Neural crest cell (in vitro differentiated cells): ENCODE measurements at regions not wholly inside any gene's neighbourhood (a gene's known extent, or its start where the extent isn't known, plus 50 kb on each side); places are given as distances from the start of the nearest gene placed in this dataset.

Experiments
- DNase-seq: peaks from one replicate; pipeline ENCODE4 v3.0.0; 2021; ENCODE audit warnings: low read depth, mixed read lengths, low spot score
- H3K27ac Mint-ChIP-seq: one replicate; pipeline ENCODE4 v1.8.0; 2021; ENCODE audit warnings: mild to moderate bottlenecking, mixed read lengths; ENCODE audit not compliant: unreplicated experiment
- H3K27me3 Mint-ChIP-seq: 2 replicates; pipeline ENCODE4 v1.8.0; 2021; ENCODE audit warnings: low read depth, mild to moderate bottlenecking, mixed read lengths
- H3K36me3 Mint-ChIP-seq: 2 replicates; pipeline ENCODE4 v1.8.0; 2021; ENCODE audit warnings: low read depth, mild to moderate bottlenecking, mixed read lengths
- H3K4me1 Mint-ChIP-seq: 2 replicates; pipeline ENCODE4 v1.8.0; 2021; ENCODE audit warnings: mixed read lengths
- H3K4me3 Mint-ChIP-seq: one replicate; pipeline ENCODE4 v1.8.0; 2021; ENCODE audit warnings: mild to moderate bottlenecking, mixed read lengths
- H3K9me3 Mint-ChIP-seq: 2 replicates; pipeline ENCODE4 v1.8.0; 2021; ENCODE audit warnings: mixed read lengths
- TF ChIP-seq, protein P1 (sequence below): fragments of 200-600 bp; sonication (generic); conservative IDR thresholded peaks from 2 replicates; pipeline ENCODE4 v1.5.0; 2021; ENCODE audit warnings: antibody characterized with exemption, mild to moderate bottlenecking

DNA sequence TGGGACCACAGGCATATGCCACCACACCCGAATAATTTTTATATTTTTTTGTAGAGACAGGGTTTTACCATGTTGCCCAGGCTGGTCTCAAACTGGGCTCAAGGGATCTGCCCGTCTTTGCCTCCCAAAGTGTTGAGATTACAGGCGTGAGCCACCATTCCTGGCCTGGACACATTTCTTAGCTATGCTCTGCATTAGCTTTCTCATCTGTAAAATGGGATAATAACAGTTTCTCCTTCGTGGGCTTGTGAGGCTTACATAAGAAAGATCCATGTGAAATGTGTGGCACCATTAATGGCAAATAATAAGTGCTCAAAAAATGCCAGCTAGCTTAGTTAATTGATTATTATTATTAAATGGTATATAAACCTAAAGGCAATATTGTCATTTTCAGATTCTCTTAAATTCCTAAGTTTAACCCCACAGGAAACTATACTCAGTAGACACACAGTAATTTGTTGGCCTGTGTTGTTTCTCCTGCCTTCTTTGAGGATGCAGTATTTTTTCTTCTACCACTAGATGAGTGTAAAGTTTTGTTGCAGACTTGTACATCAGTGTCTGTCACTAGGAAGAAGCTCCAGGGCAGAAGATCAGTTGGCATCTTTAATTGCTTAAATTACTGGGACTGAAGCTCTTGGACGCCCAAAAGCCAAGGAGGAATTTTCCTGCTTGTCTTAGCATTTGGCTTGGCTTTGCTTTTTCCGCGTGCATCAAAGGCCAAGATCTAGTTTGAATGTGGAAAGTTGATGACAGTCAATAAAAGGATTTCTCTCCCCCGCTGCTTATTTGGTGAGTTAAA lies 162.3 kb upstream of the ZNF217 start:
- H3K4me1 Mint-ChIP-seq: peaks cover 59% of the 10 kb centered on the region
- TF ChIP-seq, protein P1, sequence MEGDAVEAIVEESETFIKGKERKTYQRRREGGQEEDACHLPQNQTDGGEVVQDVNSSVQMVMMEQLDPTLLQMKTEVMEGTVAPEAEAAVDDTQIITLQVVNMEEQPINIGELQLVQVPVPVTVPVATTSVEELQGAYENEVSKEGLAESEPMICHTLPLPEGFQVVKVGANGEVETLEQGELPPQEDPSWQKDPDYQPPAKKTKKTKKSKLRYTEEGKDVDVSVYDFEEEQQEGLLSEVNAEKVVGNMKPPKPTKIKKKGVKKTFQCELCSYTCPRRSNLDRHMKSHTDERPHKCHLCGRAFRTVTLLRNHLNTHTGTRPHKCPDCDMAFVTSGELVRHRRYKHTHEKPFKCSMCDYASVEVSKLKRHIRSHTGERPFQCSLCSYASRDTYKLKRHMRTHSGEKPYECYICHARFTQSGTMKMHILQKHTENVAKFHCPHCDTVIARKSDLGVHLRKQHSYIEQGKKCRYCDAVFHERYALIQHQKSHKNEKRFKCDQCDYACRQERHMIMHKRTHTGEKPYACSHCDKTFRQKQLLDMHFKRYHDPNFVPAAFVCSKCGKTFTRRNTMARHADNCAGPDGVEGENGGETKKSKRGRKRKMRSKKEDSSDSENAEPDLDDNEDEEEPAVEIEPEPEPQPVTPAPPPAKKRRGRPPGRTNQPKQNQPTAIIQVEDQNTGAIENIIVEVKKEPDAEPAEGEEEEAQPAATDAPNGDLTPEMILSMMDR: no peak
- no peaks in the 10 kb centered on the region for H3K27me3 Mint-ChIP-seq
- no peaks in the 10 kb centered on the region for H3K9me3 Mint-ChIP-seq
- DNase-seq: no peak
- no peak overlapping the region for H3K4me3 Mint-ChIP-seq
- H3K27ac Mint-ChIP-seq: no peak overlapping the region
- no peaks in the 10 kb centered on the region for H3K36me3 Mint-ChIP-seq

DNA sequence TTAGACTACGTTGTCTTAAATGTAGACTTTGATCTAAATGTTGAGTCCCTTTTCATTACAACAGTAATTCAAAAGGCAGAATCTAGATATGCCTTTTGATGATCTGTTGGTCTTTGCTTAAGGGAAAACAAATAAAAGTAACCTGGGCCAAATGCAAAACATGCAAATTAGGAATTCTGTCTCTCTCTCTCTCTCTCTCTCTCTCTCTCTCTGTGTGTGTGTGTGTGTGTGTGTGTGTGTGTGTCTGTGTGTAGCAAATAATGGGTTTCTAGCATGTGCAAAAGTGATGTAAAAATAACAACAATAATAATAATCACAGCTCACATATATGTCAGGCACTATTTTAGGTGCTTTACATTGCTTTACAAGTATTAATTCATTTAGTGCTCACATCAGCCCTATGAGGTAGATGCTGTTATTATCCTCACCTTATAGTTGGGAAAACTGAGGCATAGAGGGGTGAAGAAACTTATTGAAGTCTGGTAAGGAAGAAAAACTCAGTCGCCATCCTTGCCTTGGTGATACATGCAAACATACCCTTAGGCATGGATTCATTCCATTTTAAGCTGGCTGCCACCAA lies 160.3 kb upstream of the ZNF217 start:
- DNase-seq: no peak
- Mint-ChIP-seq H3K27me3 (no peaks in the 10 kb centered on the region), H3K4me1 (peaks cover 73% of the 10 kb centered on the region), H3K9me3 (no peaks in the 10 kb centered on the region), H3K36me3 (no peaks in the 10 kb centered on the region), H3K27ac (no peak overlapping the region), H3K4me3 (peak overlapping the region; percentile 1)
- TF ChIP-seq, protein P1: no peak

DNA sequence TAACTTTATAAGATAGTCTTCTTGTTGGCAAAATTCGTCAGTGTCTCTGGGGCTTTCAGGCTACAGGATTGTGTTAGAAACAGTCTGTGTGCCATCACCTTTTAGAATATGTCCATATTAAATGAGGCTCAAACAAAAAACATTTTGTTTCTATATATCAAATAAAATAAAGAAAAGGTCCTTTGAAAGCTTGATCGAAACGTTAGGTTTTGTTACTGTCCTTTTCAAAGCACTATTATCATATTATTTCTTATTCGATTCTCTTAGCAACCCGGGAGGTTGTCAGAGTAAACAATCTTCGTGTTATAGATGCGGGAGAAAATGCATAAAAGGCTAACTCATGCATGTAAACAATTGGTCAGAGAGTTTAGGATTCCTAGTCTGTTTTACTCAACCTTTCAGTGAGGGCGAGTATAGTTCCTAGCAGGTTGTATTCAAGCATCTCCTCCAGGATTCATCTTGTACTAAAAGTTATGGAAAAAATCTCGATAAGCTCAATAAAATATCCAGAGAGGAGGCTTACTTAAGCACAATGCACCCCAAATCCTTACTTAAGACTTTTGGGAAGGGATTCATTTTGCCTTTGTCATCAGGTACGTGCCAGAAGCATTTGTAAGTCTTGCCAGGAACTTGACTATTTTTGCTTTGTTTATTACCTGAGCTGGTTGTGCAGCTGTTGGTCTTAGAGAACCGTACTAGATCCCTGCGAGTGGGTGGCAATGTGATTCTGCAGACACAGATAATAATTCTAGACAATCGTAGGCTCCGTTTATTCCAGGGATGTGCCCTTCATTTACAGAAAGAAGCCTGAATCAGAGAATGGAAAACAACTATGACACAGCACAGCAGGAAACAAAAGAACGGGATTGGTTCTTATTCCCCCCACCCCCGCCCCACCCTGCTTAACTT lies 159.6 kb upstream of the ZNF217 start:
- no peaks in the 10 kb centered on the region for H3K36me3 Mint-ChIP-seq
- H3K27ac Mint-ChIP-seq: peak overlapping the region; percentile 68
- H3K9me3 Mint-ChIP-seq: no peaks in the 10 kb centered on the region
- H3K4me1 Mint-ChIP-seq: peaks cover 72% of the 10 kb centered on the region
- no peaks in the 10 kb centered on the region for H3K27me3 Mint-ChIP-seq
- H3K4me3 Mint-ChIP-seq: peak overlapping the region; percentile 1
- TF ChIP-seq, protein P1: no peak
- DNase-seq: no peak

DNA sequence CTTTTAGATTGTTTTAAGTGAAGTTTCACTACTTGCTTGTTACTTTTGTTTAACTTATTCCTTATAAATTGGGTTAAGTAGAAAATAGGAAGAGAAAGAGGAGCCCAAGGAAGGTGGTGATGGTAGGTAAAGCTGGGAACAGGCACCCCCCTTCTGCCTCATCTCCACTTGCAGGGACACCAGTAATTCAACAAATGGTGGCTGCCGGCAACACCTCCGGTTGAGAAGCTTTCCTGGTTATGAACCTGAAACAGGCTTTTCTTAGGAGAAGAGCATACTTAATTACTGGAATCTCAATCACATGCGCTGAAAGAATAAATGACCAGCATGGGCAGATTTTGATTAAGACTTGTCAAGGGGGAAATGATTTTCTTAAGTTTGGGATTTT lies 158.9 kb upstream of the ZNF217 start:
- H3K4me1 Mint-ChIP-seq: peaks cover 69% of the 10 kb centered on the region
- no peaks in the 10 kb centered on the region for H3K36me3 Mint-ChIP-seq
- H3K27ac Mint-ChIP-seq: peak overlapping the region; percentile 88
- H3K4me3 Mint-ChIP-seq: peak overlapping the region; percentile 1
- TF ChIP-seq, protein P1: no peak
- DNase-seq: no peak
- H3K27me3 Mint-ChIP-seq: no peaks in the 10 kb centered on the region
- no peaks in the 10 kb centered on the region for H3K9me3 Mint-ChIP-seq

DNA sequence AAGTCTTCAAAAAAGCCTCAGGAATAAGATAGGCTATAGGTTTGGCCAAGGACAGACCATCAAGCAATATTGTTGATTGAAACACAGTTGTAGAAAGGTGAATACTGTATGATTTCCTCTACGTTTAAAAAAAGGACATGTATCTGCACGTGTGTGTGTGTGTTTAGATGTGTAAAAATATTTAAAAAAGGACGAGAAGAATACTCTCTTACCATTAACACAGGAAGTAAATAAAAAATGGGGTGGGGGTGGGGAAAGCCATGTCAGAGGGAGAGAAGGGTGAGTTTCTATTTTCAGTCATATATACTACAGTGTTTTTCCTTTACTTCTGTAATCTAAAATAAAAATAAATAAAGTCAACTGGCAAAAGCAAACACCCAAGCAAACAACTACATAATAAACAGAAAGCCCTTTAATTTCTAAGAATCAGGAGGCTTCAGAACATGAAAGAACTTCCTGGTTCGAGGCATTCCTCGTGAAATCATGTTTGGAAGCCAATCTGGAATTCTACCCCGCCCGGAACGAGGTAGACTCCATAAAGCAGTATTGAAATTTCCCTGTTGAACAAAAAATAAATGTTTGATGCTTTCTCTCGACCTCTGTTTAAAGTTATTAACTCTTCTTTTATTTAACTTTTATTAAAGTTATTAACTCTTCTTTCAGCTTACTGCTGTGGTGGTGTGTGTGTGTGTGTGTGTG lies 158.1 kb upstream of the ZNF217 start:
- DNase-seq: no peak
- no peaks in the 10 kb centered on the region for H3K9me3 Mint-ChIP-seq
- no peaks in the 10 kb centered on the region for H3K36me3 Mint-ChIP-seq
- H3K4me3 Mint-ChIP-seq: peak overlapping the region; percentile 43
- no peaks in the 10 kb centered on the region for H3K27me3 Mint-ChIP-seq
- TF ChIP-seq, protein P1: no peak
- peak overlapping the region; percentile 61 for H3K27ac Mint-ChIP-seq
- peaks cover 67% of the 10 kb centered on the region for H3K4me1 Mint-ChIP-seq
